Ishikawa (cell line): ENCODE measurements at regions not wholly inside any gene's neighbourhood (a gene's known extent, or its start where the extent isn't known, plus 50 kb on each side); places are given as distances from the start of the nearest gene placed in this dataset.

Source experiments
- CEBPB ChIP-seq: IDR thresholded peaks from 2 replicates; pipeline ENCODE4 v1.6.1; 2012
- CREB1 ChIP-seq: IDR thresholded peaks from 2 replicates; pipeline ENCODE4 v1.6.1; 2012; ENCODE audit warnings: low read depth
- EGR1 ChIP-seq: IDR thresholded peaks from 2 replicates; pipeline ENCODE4 v1.6.1; 2012
- EP300 ChIP-seq: IDR thresholded peaks from 2 replicates; pipeline ENCODE4 v1.6.1; 2012; ENCODE audit warnings: borderline replicate concordance
- NFIC ChIP-seq: IDR thresholded peaks from 2 replicates; pipeline ENCODE4 v1.6.1; 2012
- RAD21 ChIP-seq: IDR thresholded peaks from 2 replicates; pipeline ENCODE4 v1.6.1; 2012; ENCODE audit warnings: low read depth
- TAF1 ChIP-seq: IDR thresholded peaks from 2 replicates; pipeline ENCODE4 v1.6.1; 2012; ENCODE audit warnings: low read depth, mild to moderate bottlenecking
- TCF12 ChIP-seq: IDR thresholded peaks from 2 replicates; pipeline ENCODE4 v1.6.1; 2012; ENCODE audit warnings: low read depth
- TEAD4 ChIP-seq: IDR thresholded peaks from 2 replicates; pipeline ENCODE4 v1.6.1; 2012
- YY1 ChIP-seq: IDR thresholded peaks from 2 replicates; pipeline ENCODE4 v1.6.1; 2012; ENCODE audit warnings: low read depth
- ZBTB7A ChIP-seq: IDR thresholded peaks from 2 replicates; pipeline ENCODE4 v1.6.1; 2012; ENCODE audit warnings: low read depth
- TF ChIP-seq, protein P1 (sequence below): IDR thresholded peaks from 2 replicates; pipeline ENCODE4 v1.6.1; 2012
- TF ChIP-seq, protein P2 (sequence below): IDR thresholded peaks from 2 replicates; pipeline ENCODE4 v1.6.1; 2012; ENCODE audit warnings: low read depth, mild to moderate bottlenecking
- TF ChIP-seq, protein P3 (sequence below): IDR thresholded peaks from 2 replicates; pipeline ENCODE4 v1.6.1; 2012

DNA sequence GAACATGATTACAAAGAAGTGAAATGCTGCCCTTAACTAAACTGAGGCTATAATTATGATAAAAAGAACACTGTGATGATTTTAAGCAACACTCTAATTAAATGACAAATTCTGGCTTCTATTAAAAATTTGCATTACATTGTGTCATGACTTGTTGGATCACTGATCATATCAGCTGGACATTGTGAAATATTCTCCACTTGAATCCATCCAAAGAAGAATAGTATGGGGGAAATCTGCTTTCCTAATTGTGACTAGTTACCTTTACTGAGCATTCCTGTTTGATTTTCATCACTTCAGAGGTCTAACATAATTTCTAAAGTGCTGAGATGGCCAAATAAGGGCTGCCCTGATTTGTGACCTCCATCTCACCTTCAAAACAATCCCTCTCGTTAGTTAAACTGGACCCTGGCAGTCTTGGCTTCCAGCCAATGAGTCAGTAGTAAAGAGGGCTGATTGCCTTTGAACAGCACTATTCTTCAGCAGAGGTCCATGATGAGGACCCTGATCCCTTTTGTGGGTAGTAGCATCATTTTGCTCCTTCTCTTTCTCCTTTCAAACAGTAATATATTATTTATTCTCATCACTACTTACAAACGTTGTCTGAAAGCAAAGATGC, 53.5 kb upstream of the LEKR1 start:
- TF ChIP-seq, protein P1, sequence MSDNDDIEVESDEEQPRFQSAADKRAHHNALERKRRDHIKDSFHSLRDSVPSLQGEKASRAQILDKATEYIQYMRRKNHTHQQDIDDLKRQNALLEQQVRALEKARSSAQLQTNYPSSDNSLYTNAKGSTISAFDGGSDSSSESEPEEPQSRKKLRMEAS: no peak
- TF ChIP-seq ZBTB7A (no peak), NFIC (peak; percentile 52), EP300 (no peak)
- TF ChIP-seq, protein P2, sequence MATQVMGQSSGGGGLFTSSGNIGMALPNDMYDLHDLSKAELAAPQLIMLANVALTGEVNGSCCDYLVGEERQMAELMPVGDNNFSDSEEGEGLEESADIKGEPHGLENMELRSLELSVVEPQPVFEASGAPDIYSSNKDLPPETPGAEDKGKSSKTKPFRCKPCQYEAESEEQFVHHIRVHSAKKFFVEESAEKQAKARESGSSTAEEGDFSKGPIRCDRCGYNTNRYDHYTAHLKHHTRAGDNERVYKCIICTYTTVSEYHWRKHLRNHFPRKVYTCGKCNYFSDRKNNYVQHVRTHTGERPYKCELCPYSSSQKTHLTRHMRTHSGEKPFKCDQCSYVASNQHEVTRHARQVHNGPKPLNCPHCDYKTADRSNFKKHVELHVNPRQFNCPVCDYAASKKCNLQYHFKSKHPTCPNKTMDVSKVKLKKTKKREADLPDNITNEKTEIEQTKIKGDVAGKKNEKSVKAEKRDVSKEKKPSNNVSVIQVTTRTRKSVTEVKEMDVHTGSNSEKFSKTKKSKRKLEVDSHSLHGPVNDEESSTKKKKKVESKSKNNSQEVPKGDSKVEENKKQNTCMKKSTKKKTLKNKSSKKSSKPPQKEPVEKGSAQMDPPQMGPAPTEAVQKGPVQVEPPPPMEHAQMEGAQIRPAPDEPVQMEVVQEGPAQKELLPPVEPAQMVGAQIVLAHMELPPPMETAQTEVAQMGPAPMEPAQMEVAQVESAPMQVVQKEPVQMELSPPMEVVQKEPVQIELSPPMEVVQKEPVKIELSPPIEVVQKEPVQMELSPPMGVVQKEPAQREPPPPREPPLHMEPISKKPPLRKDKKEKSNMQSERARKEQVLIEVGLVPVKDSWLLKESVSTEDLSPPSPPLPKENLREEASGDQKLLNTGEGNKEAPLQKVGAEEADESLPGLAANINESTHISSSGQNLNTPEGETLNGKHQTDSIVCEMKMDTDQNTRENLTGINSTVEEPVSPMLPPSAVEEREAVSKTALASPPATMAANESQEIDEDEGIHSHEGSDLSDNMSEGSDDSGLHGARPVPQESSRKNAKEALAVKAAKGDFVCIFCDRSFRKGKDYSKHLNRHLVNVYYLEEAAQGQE: no peak

DNA sequence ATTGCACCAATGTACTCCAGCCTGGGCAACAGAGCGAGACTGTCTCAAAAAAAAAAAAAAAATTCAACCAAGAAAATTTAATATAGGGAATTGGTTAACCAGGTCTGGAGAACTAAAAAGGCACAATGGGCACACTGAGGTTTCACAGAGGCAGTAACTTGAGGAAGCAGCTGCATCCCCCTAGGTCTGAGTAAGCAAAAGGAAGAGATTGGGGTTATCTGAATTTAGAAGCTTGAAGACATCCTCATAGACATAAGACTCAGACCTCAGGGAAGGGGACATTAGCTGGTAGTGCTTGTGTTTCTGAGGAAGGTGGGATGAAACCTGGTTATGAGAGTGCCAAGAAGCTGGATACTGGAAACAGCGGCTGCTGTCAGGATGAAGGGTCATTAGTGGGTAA, 50.1 kb upstream of the LEKR1 start:
- TF ChIP-seq, protein P2: no peak
- TF ChIP-seq TCF12 (no peak), EP300 (no peak), CREB1 (no peak), TAF1 (no peak), ZBTB7A (no peak), YY1 (no peak), RAD21 (no peak), EGR1 (no peak), NFIC (no peak), CEBPB (no peak), TEAD4 (no peak)
- TF ChIP-seq, protein P3, sequence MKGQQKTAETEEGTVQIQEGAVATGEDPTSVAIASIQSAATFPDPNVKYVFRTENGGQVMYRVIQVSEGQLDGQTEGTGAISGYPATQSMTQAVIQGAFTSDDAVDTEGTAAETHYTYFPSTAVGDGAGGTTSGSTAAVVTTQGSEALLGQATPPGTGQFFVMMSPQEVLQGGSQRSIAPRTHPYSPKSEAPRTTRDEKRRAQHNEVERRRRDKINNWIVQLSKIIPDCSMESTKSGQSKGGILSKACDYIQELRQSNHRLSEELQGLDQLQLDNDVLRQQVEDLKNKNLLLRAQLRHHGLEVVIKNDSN: no peak
- TF ChIP-seq, protein P1: no peak
